Sigmoid colon (tissue), 3 donors: ENCODE measurements at regions not wholly inside any gene's neighbourhood (a gene's known extent, or its start where the extent isn't known, plus 50 kb on each side); places are given as distances from the start of the nearest gene placed in this dataset.

ENCODE experiments used
- CTCF ChIP-seq, 4 experiments: fragments of 450-650 bp in 3 of 4; fragments of 200-600 bp in 1 of 4; IDR thresholded peaks; one replicate each; pipeline ENCODE4 v1.5.1; 2016 to 2019; ENCODE audit warnings: antibody characterized with exemption in 4 of 4, mild to moderate bottlenecking in 3 of 4, moderate library complexity in 2 of 4
- POLR2A ChIP-seq, 2 donors: fragments of 450-650 bp; IDR thresholded peaks; one replicate each; pipeline ENCODE4 v1.6.1; 2016; ENCODE audit warnings: antibody characterized with exemption in 2 of 2, mild to moderate bottlenecking in 2 of 2, moderate library complexity in 2 of 2

- no peak for TF ChIP-seq CTCF (IDR thresholded peaks at IDR 0.05)
- TF ChIP-seq POLR2A (IDR thresholded peaks at IDR 0.05), result no peak
Observed at GRCh38 chr17:52790359-52790955, 631.9 kb upstream of the CA10 start.
